ENCODE measurements at regions not wholly inside any gene's neighbourhood (a gene's known extent, or its start where the extent isn't known, plus 50 kb on each side); places are given as distances from the start of the nearest gene placed in this dataset.
A peak's percentile ranks its signal among the peaks of the same experiment; 100 is the strongest.

GRCh38 chr10:44326474-44327030 is 58.3 kb downstream of the CXCL12 start:
- no peak for DNase-seq (ENCODE audit: low read depth)

- DNase-seq (ENCODE audit: low read depth): no peak
Observed at GRCh38 chr10:44325596-44326307, 59.1 kb downstream of the CXCL12 start.

- no peak for DNase-seq (ENCODE audit: low read depth)
Observed at GRCh38 chr10:44325157-44325556, 59.7 kb downstream of the CXCL12 start.

- no peak for DNase-seq (ENCODE audit: low read depth)
Observed at GRCh38 chr10:44323838-44324237, 61.1 kb downstream of the CXCL12 start.

GRCh38 chr10:44322137-44322536 is 62.8 kb downstream of the CXCL12 start:
- DNase-seq (ENCODE audit: low read depth): no peak

GRCh38 chr10:44320756-44321155 is 64.1 kb downstream of the CXCL12 start:
- DNase-seq (ENCODE audit: low read depth): no peak

GRCh38 chr10:44317856-44318255 is 67.0 kb downstream of the CXCL12 start:
- DNase-seq (ENCODE audit: low read depth): no peak

GRCh38 chr10:44316922-44317215 is 68.0 kb downstream of the CXCL12 start:
- DNase-seq (ENCODE audit: low read depth): no peak

GRCh38 chr10:44316187-44316921 is 68.5 kb downstream of the CXCL12 start:
- no peak for DNase-seq (ENCODE audit: low read depth)

GRCh38 chr10:44314802-44315460 is 70.0 kb downstream of the CXCL12 start:
- DNase-seq (ENCODE audit: low read depth): no peak

GRCh38 chr10:44313761-44314165 is 71.1 kb downstream of the CXCL12 start:
- no peak for DNase-seq (ENCODE audit: low read depth)

- DNase-seq (ENCODE audit: low read depth): no peak
Observed at GRCh38 chr10:44312401-44312800, 72.5 kb downstream of the CXCL12 start.

GRCh38 chr10:44311563-44312051 is 73.3 kb downstream of the CXCL12 start:
- no peak for DNase-seq (ENCODE audit: low read depth)

- peak; percentile 61 for DNase-seq (ENCODE audit: low read depth)
Observed at GRCh38 chr10:44310762-44311562, 73.9 kb downstream of the CXCL12 start.

GRCh38 chr10:44309939-44310761 is 74.7 kb downstream of the CXCL12 start:
- no peak for DNase-seq (ENCODE audit: low read depth)

GRCh38 chr10:44309361-44309760 is 75.5 kb downstream of the CXCL12 start:
- no peak for DNase-seq (ENCODE audit: low read depth)

GRCh38 chr10:44308935-44309334 is 76.0 kb downstream of the CXCL12 start:
- no peak for DNase-seq (ENCODE audit: low read depth)

GRCh38 chr10:44307691-44308090 is 77.2 kb downstream of the CXCL12 start:
- DNase-seq (ENCODE audit: low read depth): no peak

GRCh38 chr10:44306762-44307161 is 78.1 kb downstream of the CXCL12 start:
- DNase-seq (ENCODE audit: low read depth): no peak

- no peak for DNase-seq (ENCODE audit: low read depth)
Observed at GRCh38 chr10:44306147-44306710, 78.7 kb downstream of the CXCL12 start.
